Retinal pigment epithelial cell (primary cell): ENCODE measurements at regions not wholly inside any gene's neighbourhood (a gene's known extent, or its start where the extent isn't known, plus 50 kb on each side); places are given as distances from the start of the nearest gene placed in this dataset.

ENCODE experiments used
- DNase-seq: peaks from one replicate; pipeline ENCODE4 v3.0.0-alpha.2; 2010; ENCODE audit warnings: low read depth
- H3K4me3 ChIP-seq: 2 replicates; pipeline ENCODE4 v1.5.1; 2011; ENCODE audit warnings: mild to moderate bottlenecking, low read length, control low read depth, moderate library complexity
- CTCF ChIP-seq: conservative IDR thresholded peaks from 2 replicates; pipeline ENCODE4 v1.5.1; 2011; ENCODE audit warnings: low read depth, low read length, control low read depth, inconsistent platforms

DNA sequence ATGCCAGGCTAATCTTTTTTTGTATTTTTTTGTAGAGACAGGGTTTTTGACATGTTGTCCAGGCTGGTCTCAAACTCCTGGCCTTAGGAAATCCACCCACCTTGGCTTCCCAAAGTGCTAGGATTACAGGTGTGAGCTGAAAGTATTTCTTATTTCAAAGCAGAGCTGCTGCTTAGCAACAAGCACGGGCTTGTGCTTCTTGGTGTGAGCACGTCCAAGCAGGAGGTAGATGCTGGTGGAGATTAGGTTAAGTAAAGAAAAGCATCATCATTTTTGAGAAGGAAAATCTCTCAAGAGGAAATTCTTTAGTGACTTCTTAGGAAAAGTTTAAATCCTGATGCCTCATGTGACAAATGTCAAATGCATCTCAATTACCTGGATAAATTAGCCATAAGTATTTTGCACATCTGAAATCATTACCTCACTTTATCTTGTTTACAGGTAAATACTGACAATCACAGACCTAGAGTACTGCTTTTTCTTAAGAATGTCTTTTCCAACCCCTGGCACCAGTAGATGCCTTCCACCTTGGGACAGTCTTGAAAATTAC is 431.8 kb upstream of the FZD8 start:
- TF ChIP-seq CTCF = no peak
- H3K4me3 ChIP-seq = no peak overlapping the region
- DNase-seq = no peak

DNA sequence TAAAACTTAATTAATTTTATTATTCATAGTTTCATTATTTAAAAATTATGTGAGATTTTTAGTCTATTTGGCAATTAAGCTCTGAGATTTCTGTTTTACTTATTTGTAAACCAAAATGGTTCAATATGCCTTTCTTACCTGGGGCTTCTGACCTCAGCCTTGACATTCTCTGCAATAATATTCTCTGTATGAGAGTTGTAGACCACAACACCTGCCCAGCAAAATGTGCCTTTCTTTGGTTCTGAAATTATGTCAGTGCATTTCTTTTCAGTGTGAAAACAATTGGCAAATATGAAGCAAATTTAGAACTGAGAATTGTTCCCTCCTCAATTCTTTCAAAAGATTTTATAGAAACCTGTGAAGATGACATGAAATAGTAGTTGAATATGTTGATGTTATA is 426.4 kb upstream of the FZD8 start:
- no peak for DNase-seq
- no peak overlapping the region for H3K4me3 ChIP-seq
- no peak for TF ChIP-seq CTCF

DNA sequence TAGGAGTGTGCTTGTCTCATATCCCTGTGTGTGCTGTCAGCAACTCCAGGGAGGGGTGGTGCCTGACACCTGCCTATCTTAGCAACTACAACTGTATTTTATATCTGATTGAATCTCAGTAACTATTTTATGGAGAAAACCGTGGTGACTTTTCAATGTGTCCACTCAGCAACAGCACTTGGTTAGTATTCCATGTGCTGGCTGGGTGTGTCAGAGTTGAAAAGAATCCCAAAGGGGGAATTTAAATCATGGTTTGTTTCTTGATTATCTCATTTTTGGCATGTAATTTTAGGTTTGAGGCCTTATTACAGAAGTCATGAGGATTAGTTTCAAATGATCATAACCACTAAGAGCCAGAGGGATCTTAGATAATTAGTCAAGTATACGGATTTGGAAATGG is 425.7 kb upstream of the FZD8 start:
- H3K4me3 ChIP-seq = no peak overlapping the region
- no peak for DNase-seq
- no peak for TF ChIP-seq CTCF

GRCh38 chr10:36066850-36067249 is 424.8 kb upstream of the FZD8 start:
- H3K4me3 ChIP-seq = no peak overlapping the region
- DNase-seq = no peak
- no peak for TF ChIP-seq CTCF

- TF ChIP-seq CTCF = no peak
- DNase-seq = no peak
Observed at GRCh38 chr10:36066102-36066501, 424.0 kb upstream of the FZD8 start.

GRCh38 chr10:36063396-36063795 is 421.3 kb upstream of the FZD8 start:
- no peak for DNase-seq
- no peak overlapping the region for H3K4me3 ChIP-seq
- TF ChIP-seq CTCF = no peak

More at GRCh38 chr10:36066102-36066501, 424.0 kb upstream of the FZD8 start:
- no peak overlapping the region for H3K4me3 ChIP-seq

GRCh38 chr10:36057731-36058130 is 415.6 kb upstream of the FZD8 start:
- DNase-seq = no peak
- no peak for TF ChIP-seq CTCF
- H3K4me3 ChIP-seq = no peak overlapping the region
